Progenitor cell of endocrine pancreas (in vitro differentiated cells): ENCODE measurements at regions not wholly inside any gene's neighbourhood (a gene's known extent, or its start where the extent isn't known, plus 50 kb on each side); places are given as distances from the start of the nearest gene placed in this dataset.
"Not testable (repeated sequence)": the region's sequence is repeated elsewhere in the genome, so short reads cannot be mapped to it uniquely, and the experiment has no call there.

Experiments
- DNase-seq: peaks from one replicate; pipeline ENCODE4 v3.0.0; 2021; ENCODE audit warnings: low spot score; ENCODE audit not compliant: unreplicated experiment
- H3K27ac Mint-ChIP-seq: 2 replicates; pipeline ENCODE4 v1.8.0; 2021; ENCODE audit warnings: mild to moderate bottlenecking, moderate library complexity, mixed read lengths
- H3K27me3 Mint-ChIP-seq: 2 replicates; pipeline ENCODE4 v1.8.0; 2021; ENCODE audit warnings: mixed read lengths
- H3K36me3 Mint-ChIP-seq: 2 replicates; pipeline ENCODE4 v1.8.0; 2022; ENCODE audit warnings: mixed read lengths; ENCODE audit not compliant: insufficient read depth
- H3K4me1 Mint-ChIP-seq: 2 replicates; pipeline ENCODE4 v1.8.0; 2021; ENCODE audit warnings: low read depth, mixed read lengths
- H3K4me3 Mint-ChIP-seq: 2 replicates; pipeline ENCODE4 v1.8.0; 2021; ENCODE audit warnings: low read depth, mild to moderate bottlenecking, moderate library complexity, mixed read lengths
- H3K9me3 Mint-ChIP-seq: 2 replicates; pipeline ENCODE4 v1.8.0; 2021; ENCODE audit warnings: low read depth, mixed read lengths
- CTCF ChIP-seq: fragments of 200-600 bp; sonication (generic); IDR thresholded peaks from one replicate; pipeline ENCODE4 v1.5.0; 2021; ENCODE audit warnings: antibody characterized with exemption, mild to moderate bottlenecking; ENCODE audit not compliant: unreplicated experiment

GRCh38 chr7:81460250-81461045 is 309.4 kb downstream of the HGF start:
- no peak for DNase-seq
- Mint-ChIP-seq H3K27me3 (peaks cover 11% of the 10 kb centered on the region), H3K4me3 (no peak overlapping the region), H3K27ac (no peak overlapping the region), H3K4me1 (no peaks in the 10 kb centered on the region), H3K36me3 (no peaks in the 10 kb centered on the region), H3K9me3 (no peaks in the 10 kb centered on the region)
- no peak for TF ChIP-seq CTCF

- H3K36me3 Mint-ChIP-seq = no peaks in the 10 kb centered on the region
- no peaks in the 10 kb centered on the region for H3K4me1 Mint-ChIP-seq
- H3K4me3 Mint-ChIP-seq = no peak overlapping the region
- TF ChIP-seq CTCF = no peak
- no peak for DNase-seq
- peaks cover 7% of the 10 kb centered on the region for H3K27me3 Mint-ChIP-seq
- H3K27ac Mint-ChIP-seq = no peak overlapping the region
- peaks cover 1% of the 10 kb centered on the region for H3K9me3 Mint-ChIP-seq
These were observed 310.4 kb downstream of the HGF start for GRCh38 chr7:81459485-81459884.

- TF ChIP-seq CTCF = peak; percentile 64
- no peaks in the 10 kb centered on the region for H3K36me3 Mint-ChIP-seq
- H3K27me3 Mint-ChIP-seq = peaks cover 4% of the 10 kb centered on the region
- peaks cover 9% of the 10 kb centered on the region for H3K9me3 Mint-ChIP-seq
- no peak overlapping the region for H3K4me3 Mint-ChIP-seq
- H3K4me1 Mint-ChIP-seq = no peaks in the 10 kb centered on the region
- DNase-seq = no peak
- no peak overlapping the region for H3K27ac Mint-ChIP-seq
These were observed 311.9 kb downstream of the HGF start for GRCh38 chr7:81457852-81458522.

- not testable (repeated sequence) for H3K27ac Mint-ChIP-seq, H3K36me3 Mint-ChIP-seq, H3K4me3 Mint-ChIP-seq, H3K27me3 Mint-ChIP-seq, DNase-seq, H3K4me1 Mint-ChIP-seq
- H3K9me3 Mint-ChIP-seq = peaks cover 16% of the 10 kb centered on the region
These were observed 316.1 kb downstream of the HGF start for GRCh38 chr7:81453770-81454169.

- Mint-ChIP-seq H3K4me3 (no peak overlapping the region), H3K27me3 (no peaks in the 10 kb centered on the region)
These were observed 320.7 kb downstream of the HGF start for GRCh38 chr7:81449105-81449504.

More at GRCh38 chr7:81449105-81449504, 320.7 kb downstream of the HGF start:
- TF ChIP-seq CTCF = no peak
- no peak overlapping the region for H3K27ac Mint-ChIP-seq
- DNase-seq = no peak
- peaks cover 12% of the 10 kb centered on the region for H3K9me3 Mint-ChIP-seq
- H3K36me3 Mint-ChIP-seq = peaks cover 1% of the 10 kb centered on the region
- peaks cover 5% of the 10 kb centered on the region for H3K4me1 Mint-ChIP-seq
